Right cardiac atrium (tissue), 5 donors: ENCODE measurements at regions not wholly inside any gene's neighbourhood (a gene's known extent, or its start where the extent isn't known, plus 50 kb on each side); places are given as distances from the start of the nearest gene placed in this dataset.

ENCODE experiments used
- ATAC-seq, 2 donors: fragments of 200-7000 bp; cut with Tn5 transposase; one replicate each; pipeline versions ENCODE4 v1.8.0 to v1.9.1; 2020; ENCODE audit warnings: moderate library complexity in 2 of 2, mild to moderate bottlenecking in 1 of 2
- DNase-seq, 3 donors: peaks; one replicate each; pipeline ENCODE4 v3.0.0-alpha.2; 2020
- H3K27ac ChIP-seq: one replicate; pipeline ENCODE4 v1.5.1; 2013; ENCODE audit warnings: mild to moderate bottlenecking, low read length, control low read depth, moderate library complexity
- H3K27me3 ChIP-seq: one replicate; pipeline ENCODE4 v1.6.1; 2013; ENCODE audit not compliant: control insufficient read depth, insufficient read depth
- H3K4me1 ChIP-seq: one replicate; pipeline ENCODE4 v1.6.1; 2013; ENCODE audit warnings: low read length; ENCODE audit not compliant: control insufficient read depth, insufficient read depth
- H3K4me3 ChIP-seq: one replicate; pipeline ENCODE4 v1.5.1; 2013; ENCODE audit warnings: low read length, control low read depth
- H3K9me3 ChIP-seq: one replicate; pipeline ENCODE4 v1.6.1; 2013; ENCODE audit warnings: low read length; ENCODE audit not compliant: control insufficient read depth
- WGBS: extraction: QIAGEN DNeasy Blood & Tissue Kit; methylation state at CpG from one replicate; pipeline ENCODE4 v1.1.7; 2013; 5-methylcytosine and 5-hydroxymethylcytosine counted together
- intact Hi-C, 4 donors: fragments of 100-400 bp; cut with DNase I; formaldehyde crosslinking; loops; one replicate each; pipeline versions ENCODE4 v1.11.0 to v1.14.0; 2022 to 2023
- donor health status: healthy with polysubstance abuse.
- donor health status: DM: no; HTN: yes; CAD: no.
- donor health status: DM: no; HTN: no; CAD: no.
- donor health status: DM: no; HTN: yes; CAD: no; lungs with severe emphysema.
- donor health status: DM: yes; HTN: yes; CAD: no.

- Histone ChIP-seq H3K27ac (no peak overlapping the region), H3K4me1 (no peaks in the 10 kb centered on the region), H3K4me3 (no peak overlapping the region), H3K27me3 (no peaks in the 10 kb centered on the region), H3K9me3 (no peaks in the 10 kb centered on the region)
- ATAC-seq, result no peak
- no peak for DNase-seq
- WGBS, result 90% methylated on average over 1 of the region's 1 CpG
- intact Hi-C loops, result loop anchor here in 1 of 4 donors (10.0 kb wide), 1 partner anchor 373 kb away; no protein-coding TSS in a partner anchor
Measured at GRCh38 chr11:45402049-45402630, 116.0 kb upstream of the SYT13 start.

- Histone ChIP-seq H3K4me1 (no peaks in the 10 kb centered on the region), H3K27ac (no peak overlapping the region), H3K9me3 (no peaks in the 10 kb centered on the region), H3K4me3 (no peak overlapping the region), H3K27me3 (no peaks in the 10 kb centered on the region)
- ATAC-seq (no peak), DNase-seq (no peak)
- 75% methylated on average over 8 of the region's 8 CpGs for WGBS
- intact Hi-C loops, result loop anchor here in 1 of 4 donors (10.0 kb wide), 1 partner anchor 374 kb away; no protein-coding TSS in a partner anchor
Measured at GRCh38 chr11:45400591-45400990, 114.5 kb upstream of the SYT13 start.

GRCh38 chr11:45399166-45399565 is 113.0 kb upstream of the SYT13 start:
- Histone ChIP-seq H3K27ac (no peak overlapping the region), H3K4me1 (no peaks in the 10 kb centered on the region), H3K27me3 (no peaks in the 10 kb centered on the region), H3K4me3 (no peak overlapping the region), H3K9me3 (no peaks in the 10 kb centered on the region)
- WGBS, result 53% methylated on average over 3 of the region's 3 CpGs
- intact Hi-C loops, result no loop called here
- ATAC-seq (no peak), DNase-seq (no peak)

- 92% methylated on average over 8 of the region's 8 CpGs for WGBS
- intact Hi-C loops, result no loop called here
- Histone ChIP-seq H3K9me3 (no peaks in the 10 kb centered on the region), H3K4me3 (no peak overlapping the region), H3K27ac (no peak overlapping the region), H3K4me1 (no peaks in the 10 kb centered on the region), H3K27me3 (no peaks in the 10 kb centered on the region)
- ATAC-seq (no peak), DNase-seq (no peak)
Measured at GRCh38 chr11:45398325-45398724, 112.2 kb upstream of the SYT13 start.

GRCh38 chr11:45396394-45396793 is 110.3 kb upstream of the SYT13 start:
- no peaks in the 10 kb centered on the region for H3K4me1 ChIP-seq
- no peak overlapping the region for H3K4me3 ChIP-seq
- ATAC-seq (no peak), DNase-seq (no peak)
- H3K27me3 ChIP-seq, result no peaks in the 10 kb centered on the region
- intact Hi-C loops, result no loop called here
- no peak overlapping the region for H3K27ac ChIP-seq
- H3K9me3 ChIP-seq, result no peaks in the 10 kb centered on the region
- WGBS, result 51% methylated on average over 4 of the region's 4 CpGs

GRCh38 chr11:45395947-45396346 is 109.8 kb upstream of the SYT13 start:
- Histone ChIP-seq H3K27ac (no peak overlapping the region), H3K9me3 (no peaks in the 10 kb centered on the region), H3K4me1 (no peaks in the 10 kb centered on the region), H3K27me3 (no peaks in the 10 kb centered on the region), H3K4me3 (no peak overlapping the region)
- 73% methylated on average over 5 of the region's 5 CpGs for WGBS
- ATAC-seq (no peak), DNase-seq (no peak)
- intact Hi-C loops, result no loop called here

- Histone ChIP-seq H3K27ac (no peak overlapping the region), H3K9me3 (no peaks in the 10 kb centered on the region), H3K4me1 (no peaks in the 10 kb centered on the region), H3K27me3 (no peaks in the 10 kb centered on the region), H3K4me3 (no peak overlapping the region)
- ATAC-seq (no peak), DNase-seq (no peak)
- WGBS, result 98% methylated on average over 6 of the region's 6 CpGs
- intact Hi-C loops, result no loop called here
Measured at GRCh38 chr11:45395421-45395820, 109.3 kb upstream of the SYT13 start.

GRCh38 chr11:45394294-45395085 is 108.3 kb upstream of the SYT13 start:
- Histone ChIP-seq H3K27ac (no peak overlapping the region), H3K4me3 (no peak overlapping the region), H3K9me3 (no peaks in the 10 kb centered on the region), H3K4me1 (no peaks in the 10 kb centered on the region), H3K27me3 (no peaks in the 10 kb centered on the region)
- WGBS, result 76% methylated on average over 8 of the region's 8 CpGs
- intact Hi-C loops, result no loop called here
- DNase-seq (no peak), ATAC-seq (peak in 1 of 2 donors; percentile 30)

- 90% methylated on average over 11 of the region's 11 CpGs for WGBS
- intact Hi-C loops, result no loop called here
- DNase-seq, result no peak
Measured at GRCh38 chr11:45393826-45394225, 107.7 kb upstream of the SYT13 start.

GRCh38 chr11:45393334-45393733 is 107.2 kb upstream of the SYT13 start:
- no peaks in the 10 kb centered on the region for H3K27me3 ChIP-seq
- intact Hi-C loops, result no loop called here
- no peaks in the 10 kb centered on the region for H3K9me3 ChIP-seq
- ATAC-seq (no peak), DNase-seq (no peak)
- no peak overlapping the region for H3K4me3 ChIP-seq
- H3K4me1 ChIP-seq, result no peaks in the 10 kb centered on the region
- WGBS, result 88% methylated on average over 6 of the region's 6 CpGs
- no peak overlapping the region for H3K27ac ChIP-seq

More at GRCh38 chr11:45393826-45394225, 107.7 kb upstream of the SYT13 start:
- Histone ChIP-seq H3K4me3 (no peak overlapping the region), H3K9me3 (no peaks in the 10 kb centered on the region), H3K27ac (no peak overlapping the region), H3K27me3 (no peaks in the 10 kb centered on the region), H3K4me1 (no peaks in the 10 kb centered on the region)
- ATAC-seq, result no peak

- ATAC-seq (no peak), DNase-seq (no peak)
- no peak overlapping the region for H3K4me3 ChIP-seq
- H3K27ac ChIP-seq, result no peak overlapping the region
- H3K9me3 ChIP-seq, result no peaks in the 10 kb centered on the region
- H3K4me1 ChIP-seq, result no peaks in the 10 kb centered on the region
- no peaks in the 10 kb centered on the region for H3K27me3 ChIP-seq
- 80% methylated on average over 12 of the region's 12 CpGs for WGBS
- intact Hi-C loops, result no loop called here
Measured at GRCh38 chr11:45392591-45393091, 106.5 kb upstream of the SYT13 start.
